GM12875 (cell line): ENCODE measurements at regions not wholly inside any gene's neighbourhood (a gene's known extent, or its start where the extent isn't known, plus 50 kb on each side); places are given as distances from the start of the nearest gene placed in this dataset.
"Not testable (repeated sequence)": the region's sequence is repeated elsewhere in the genome, so short reads cannot be mapped to it uniquely, and the experiment has no call there.

ENCODE experiments used
- H3K4me3 ChIP-seq: one replicate; pipeline ENCODE4 v1.5.1; 2011; ENCODE audit warnings: low read depth, low read length, control low read depth
- CTCF ChIP-seq: IDR thresholded peaks from 2 replicates; pipeline ENCODE4 v1.5.1; 2011; ENCODE audit warnings: low read depth, mild to moderate bottlenecking, control low read depth, inconsistent platforms, low read length, moderate library complexity, borderline replicate concordance; ENCODE audit not compliant: insufficient read depth

DNA sequence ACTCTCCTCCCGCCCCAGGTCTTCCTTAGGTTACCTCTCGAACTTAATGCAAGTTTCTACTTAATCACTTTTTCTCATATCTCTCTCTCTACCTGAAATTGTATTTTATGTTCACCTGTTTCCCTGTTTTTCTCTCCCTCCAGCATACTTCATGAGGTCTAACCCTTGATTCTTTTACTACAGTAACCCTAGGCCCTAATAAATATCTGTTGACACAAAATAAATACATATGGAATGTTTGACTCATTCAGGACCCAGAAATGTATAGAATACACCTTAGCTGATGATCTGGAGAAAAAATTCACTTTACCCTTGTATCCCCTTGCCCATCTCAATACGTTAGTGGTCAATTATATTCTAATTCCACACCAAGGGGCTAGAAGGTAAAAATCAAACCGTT lies 250.9 kb upstream of the PTGER4 start:
- H3K4me3 ChIP-seq = no peak overlapping the region
- TF ChIP-seq CTCF = no peak

GRCh38 chr5:40428126-40428525 lies 251.6 kb upstream of the PTGER4 start:
- TF ChIP-seq CTCF = no peak
- no peak overlapping the region for H3K4me3 ChIP-seq

- not testable (repeated sequence) for H3K4me3 ChIP-seq
Measured at GRCh38 chr5:40417046-40417810, 262.5 kb upstream of the PTGER4 start.

- no peak for TF ChIP-seq CTCF
- H3K4me3 ChIP-seq = no peak overlapping the region
Measured at GRCh38 chr5:40416588-40416987, 263.1 kb upstream of the PTGER4 start.

- no peak overlapping the region for H3K4me3 ChIP-seq
- no peak for TF ChIP-seq CTCF
Measured at GRCh38 chr5:40416098-40416497, 263.6 kb upstream of the PTGER4 start.

DNA sequence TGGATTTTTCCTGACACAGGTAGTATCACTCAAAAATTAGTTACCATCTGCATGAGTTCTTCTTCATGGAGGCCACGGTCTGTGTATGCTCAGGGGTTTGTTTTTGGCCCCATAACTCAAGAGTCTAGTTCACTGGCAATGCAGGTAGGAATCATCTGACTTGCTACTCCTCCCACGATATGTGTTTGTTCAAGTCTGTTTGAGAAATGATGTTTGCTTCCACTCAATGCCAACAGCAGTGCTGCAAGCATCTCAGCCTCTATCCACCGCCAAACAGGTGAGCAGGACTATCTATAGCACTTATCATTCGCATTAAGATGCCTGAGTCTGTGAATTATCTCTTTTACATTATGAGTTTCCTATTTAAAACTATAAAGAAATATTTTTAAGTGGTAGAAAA lies 264.8 kb upstream of the PTGER4 start:
- no peak overlapping the region for H3K4me3 ChIP-seq
- TF ChIP-seq CTCF = no peak

GRCh38 chr5:40413743-40414142 lies 266.0 kb upstream of the PTGER4 start:
- TF ChIP-seq CTCF = no peak

DNA sequence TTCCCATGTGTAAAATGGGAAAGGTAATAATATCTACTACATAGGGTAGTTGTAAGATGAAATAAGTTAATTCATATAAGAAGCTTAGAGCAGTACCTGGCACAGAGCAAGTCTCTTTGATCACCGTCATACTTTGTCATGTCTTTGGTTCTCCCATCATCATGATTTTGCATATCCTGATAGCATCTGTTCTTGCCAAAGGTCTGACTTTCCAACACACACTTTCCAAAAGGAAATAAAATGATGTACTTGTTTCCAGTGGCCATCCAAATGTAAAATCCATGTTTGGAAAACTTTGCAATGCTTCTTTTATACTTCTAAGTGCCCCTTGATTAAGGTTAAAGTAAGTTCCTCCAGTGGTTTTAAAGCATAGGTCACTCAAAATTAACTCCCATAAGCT lies 266.9 kb upstream of the PTGER4 start:
- no peak overlapping the region for H3K4me3 ChIP-seq
- no peak for TF ChIP-seq CTCF

More at GRCh38 chr5:40413743-40414142, 266.0 kb upstream of the PTGER4 start:
- H3K4me3 ChIP-seq = no peak overlapping the region
